ENCODE measurements at regions not wholly inside any gene's neighbourhood (a gene's known extent, or its start where the extent isn't known, plus 50 kb on each side); places are given as distances from the start of the nearest gene placed in this dataset.

- Histone ChIP-seq H3K36me3 (no peaks in the 10 kb centered on the region), H3K4me1 (no peaks in the 10 kb centered on the region), H3K27me3 (no peaks in the 10 kb centered on the region), H3K4me3 (no peak overlapping the region), H3K27ac (no peak overlapping the region), H3K9me3 (no peaks in the 10 kb centered on the region)
- TF ChIP-seq POLR2A (IDR thresholded peaks at IDR 0.05) (no peak), CTCF (IDR thresholded peaks at IDR 0.05) (no peak)
- DNase-seq: no peak
Measured at GRCh38 chr2:71948781-71949536, 198.7 kb downstream of the CYP26B1 start.

GRCh38 chr2:71947809-71948208 lies 199.9 kb downstream of the CYP26B1 start:
- TF ChIP-seq CTCF (IDR thresholded peaks at IDR 0.05): no peak
- TF ChIP-seq POLR2A (IDR thresholded peaks at IDR 0.05): no peak

GRCh38 chr2:71945603-71945959 lies 202.1 kb downstream of the CYP26B1 start:
- H3K4me1 ChIP-seq: peaks cover 0 to 8% (median 0%) of the 10 kb centered on the region in 4 donors
- no peaks in the 10 kb centered on the region for H3K9me3 ChIP-seq
- H3K27me3 ChIP-seq: no peaks in the 10 kb centered on the region
- no peak for DNase-seq
- H3K4me3 ChIP-seq: no peak overlapping the region
- H3K27ac ChIP-seq: no peak overlapping the region
- TF ChIP-seq POLR2A (IDR thresholded peaks at IDR 0.05): no peak
- TF ChIP-seq CTCF (IDR thresholded peaks at IDR 0.05): no peak
- H3K36me3 ChIP-seq: no peaks in the 10 kb centered on the region

More at GRCh38 chr2:71947809-71948208, 199.9 kb downstream of the CYP26B1 start:
- Histone ChIP-seq H3K27ac (no peak overlapping the region), H3K36me3 (no peaks in the 10 kb centered on the region), H3K4me1 (no peaks in the 10 kb centered on the region), H3K9me3 (no peaks in the 10 kb centered on the region), H3K27me3 (no peaks in the 10 kb centered on the region), H3K4me3 (no peak overlapping the region)
- DNase-seq: no peak

- Histone ChIP-seq H3K27ac (no peak overlapping the region), H3K4me3 (no peak overlapping the region), H3K36me3 (no peaks in the 10 kb centered on the region), H3K9me3 (no peaks in the 10 kb centered on the region), H3K4me1 (peaks cover 0 to 8% (median 0%) of the 10 kb centered on the region in 4 donors), H3K27me3 (no peaks in the 10 kb centered on the region)
- TF ChIP-seq POLR2A (IDR thresholded peaks at IDR 0.05): no peak
- DNase-seq: no peak
Measured at GRCh38 chr2:71944806-71945602, 202.7 kb downstream of the CYP26B1 start.

GRCh38 chr2:71944183-71944550 lies 203.5 kb downstream of the CYP26B1 start:
- DNase-seq: no peak
- no peaks in the 10 kb centered on the region for H3K9me3 ChIP-seq
- H3K27ac ChIP-seq: no peak overlapping the region
- H3K4me3 ChIP-seq: no peak overlapping the region
- no peaks in the 10 kb centered on the region for H3K36me3 ChIP-seq
- peaks cover 0 to 8% (median 0%) of the 10 kb centered on the region in 4 donors for H3K4me1 ChIP-seq
- no peaks in the 10 kb centered on the region for H3K27me3 ChIP-seq
- TF ChIP-seq POLR2A (IDR thresholded peaks at IDR 0.05): no peak
- TF ChIP-seq CTCF (IDR thresholded peaks at IDR 0.05): no peak

All from Peyer's patch (tissue), 4 donors.